ENCODE measurements at regions not wholly inside any gene's neighbourhood (a gene's known extent, or its start where the extent isn't known, plus 50 kb on each side); places are given as distances from the start of the nearest gene placed in this dataset.
"Not testable (repeated sequence)": the region's sequence is repeated elsewhere in the genome, so short reads cannot be mapped to it uniquely, and the experiment has no call there.

GRCh38 chr21:43287795-43288755, 119.3 kb downstream of the CRYAA start:
- DNase-seq (ENCODE audit: low read depth), result no peak

- DNase-seq (ENCODE audit: low read depth), result no peak
Observed at GRCh38 chr21:43287111-43287760, 118.4 kb downstream of the CRYAA start.

GRCh38 chr21:43286196-43286595, 117.4 kb downstream of the CRYAA start:
- no peak for DNase-seq (ENCODE audit: low read depth)

GRCh38 chr21:43284700-43285099, 115.9 kb downstream of the CRYAA start:
- DNase-seq (ENCODE audit: low read depth), result no peak

GRCh38 chr21:43284238-43284637, 115.4 kb downstream of the CRYAA start:
- DNase-seq (ENCODE audit: low read depth), result no peak

GRCh38 chr21:43283925-43284221, 115.1 kb downstream of the CRYAA start:
- DNase-seq (ENCODE audit: low read depth), result not testable (repeated sequence)

GRCh38 chr21:43283136-43283924, 114.5 kb downstream of the CRYAA start:
- DNase-seq (ENCODE audit: low read depth), result no peak

- DNase-seq (ENCODE audit: low read depth), result no peak
Observed at GRCh38 chr21:43282358-43283120, 113.7 kb downstream of the CRYAA start.

GRCh38 chr21:43281661-43282357, 113.0 kb downstream of the CRYAA start:
- no peak for DNase-seq (ENCODE audit: low read depth)

GRCh38 chr21:43280949-43281633, 112.3 kb downstream of the CRYAA start:
- DNase-seq (ENCODE audit: low read depth), result no peak

- no peak for DNase-seq (ENCODE audit: low read depth)
Observed at GRCh38 chr21:43279578-43279894, 110.7 kb downstream of the CRYAA start.

GRCh38 chr21:43278766-43279577, 110.2 kb downstream of the CRYAA start:
- no peak for DNase-seq (ENCODE audit: low read depth)

- no peak for DNase-seq (ENCODE audit: low read depth)
Observed at GRCh38 chr21:43278359-43278758, 109.6 kb downstream of the CRYAA start.

- DNase-seq (ENCODE audit: low read depth), result no peak
Observed at GRCh38 chr21:43277481-43278351, 108.9 kb downstream of the CRYAA start.

- DNase-seq (ENCODE audit: low read depth), result no peak
Observed at GRCh38 chr21:43276811-43277210, 108.0 kb downstream of the CRYAA start.

GRCh38 chr21:43275421-43276211, 106.8 kb downstream of the CRYAA start:
- no peak for DNase-seq (ENCODE audit: low read depth)

- DNase-seq (ENCODE audit: low read depth), result no peak
Observed at GRCh38 chr21:43274946-43275310, 106.1 kb downstream of the CRYAA start.
